Ascending aorta (tissue), 2 donors: ENCODE measurements at regions not wholly inside any gene's neighbourhood (a gene's known extent, or its start where the extent isn't known, plus 50 kb on each side); places are given as distances from the start of the nearest gene placed in this dataset.
A peak's percentile ranks its signal among the peaks of the same experiment; 100 is the strongest.

Experiments used
- DNase-seq, 2 donors: peaks; one replicate each; pipeline ENCODE4 v3.0.0-alpha.2; 2019; ENCODE audit warnings: low spot score in 2 of 2
- H3K27ac ChIP-seq, 2 donors: fragments of 200-600 bp; sonication (generic); one replicate each; pipeline ENCODE4 v1.5.1; 2016 to 2017; ENCODE audit warnings: mild to moderate bottlenecking in 1 of 2
- H3K27me3 ChIP-seq: fragments of 200-600 bp; sonication (generic); one replicate; pipeline ENCODE4 v1.5.1; 2017
- H3K36me3 ChIP-seq, 2 donors: fragments of 200-600 bp; sonication (generic); one replicate each; pipeline ENCODE4 v1.5.1; 2016
- H3K4me1 ChIP-seq, 2 donors: fragments of 200-600 bp; sonication (generic); one replicate each; pipeline ENCODE4 v1.5.1; 2016 to 2017; ENCODE audit warnings: mild to moderate bottlenecking in 1 of 2
- H3K4me3 ChIP-seq, 2 donors: fragments of 200-600 bp; sonication (generic); one replicate each; pipeline ENCODE4 v1.5.1; 2016 to 2017; ENCODE audit warnings: mild to moderate bottlenecking in 1 of 2
- H3K9me3 ChIP-seq, 2 donors: fragments of 200-600 bp; sonication (generic); one replicate each; pipeline ENCODE4 v1.5.1; 2016
- intact Hi-C: fragments of 100-400 bp; cut with DNase I; formaldehyde crosslinking; loops from one replicate; pipeline ENCODE4 v1.15.1; 2023
- TF ChIP-seq, protein P1 (sequence below), 3 experiments: fragments of 200-600 bp in 2 of 3; fragments of 450-650 bp in 1 of 3; sonication (generic) in 2 of 3; IDR thresholded peaks; one replicate each; pipeline ENCODE4 v1.5.1; 2016 to 2019; ENCODE audit warnings: antibody characterized with exemption in 3 of 3, mild to moderate bottlenecking in 1 of 3, moderate library complexity in 1 of 3

DNA sequence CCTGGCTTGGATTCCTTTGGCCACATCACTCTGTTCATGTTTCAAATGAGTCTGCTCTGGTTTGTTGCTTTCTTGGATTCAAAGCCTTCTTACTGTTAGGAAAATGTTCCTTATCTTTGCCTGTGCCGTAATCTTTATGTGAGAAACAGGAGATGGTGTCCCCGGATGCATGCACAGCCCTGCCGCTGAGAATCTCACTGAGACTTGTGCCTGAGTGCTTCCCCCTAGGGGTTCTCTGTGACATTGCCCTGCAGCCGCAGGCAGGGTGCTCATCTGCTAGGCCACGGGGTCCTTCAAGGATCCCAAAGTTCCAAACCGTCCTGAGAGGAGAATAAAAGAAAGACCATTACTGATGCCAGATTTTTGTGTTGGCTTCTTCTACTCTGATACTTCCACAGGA, 81.4 kb upstream of the ANKRD55 start:
- intact Hi-C loops: no loop called here
- TF ChIP-seq, protein P1, sequence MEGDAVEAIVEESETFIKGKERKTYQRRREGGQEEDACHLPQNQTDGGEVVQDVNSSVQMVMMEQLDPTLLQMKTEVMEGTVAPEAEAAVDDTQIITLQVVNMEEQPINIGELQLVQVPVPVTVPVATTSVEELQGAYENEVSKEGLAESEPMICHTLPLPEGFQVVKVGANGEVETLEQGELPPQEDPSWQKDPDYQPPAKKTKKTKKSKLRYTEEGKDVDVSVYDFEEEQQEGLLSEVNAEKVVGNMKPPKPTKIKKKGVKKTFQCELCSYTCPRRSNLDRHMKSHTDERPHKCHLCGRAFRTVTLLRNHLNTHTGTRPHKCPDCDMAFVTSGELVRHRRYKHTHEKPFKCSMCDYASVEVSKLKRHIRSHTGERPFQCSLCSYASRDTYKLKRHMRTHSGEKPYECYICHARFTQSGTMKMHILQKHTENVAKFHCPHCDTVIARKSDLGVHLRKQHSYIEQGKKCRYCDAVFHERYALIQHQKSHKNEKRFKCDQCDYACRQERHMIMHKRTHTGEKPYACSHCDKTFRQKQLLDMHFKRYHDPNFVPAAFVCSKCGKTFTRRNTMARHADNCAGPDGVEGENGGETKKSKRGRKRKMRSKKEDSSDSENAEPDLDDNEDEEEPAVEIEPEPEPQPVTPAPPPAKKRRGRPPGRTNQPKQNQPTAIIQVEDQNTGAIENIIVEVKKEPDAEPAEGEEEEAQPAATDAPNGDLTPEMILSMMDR (IDR thresholded peaks at IDR 0.05): peak in 1 of 3 experiments; percentile 10
- DNase-seq: no peak
- Histone ChIP-seq H3K4me1 (peaks cover 0 to 4% of the 10 kb centered on the region in 2 donors), H3K4me3 (no peak overlapping the region), H3K9me3 (no peaks in the 10 kb centered on the region), H3K27ac (no peak overlapping the region), H3K27me3 (no peaks in the 10 kb centered on the region), H3K36me3 (no peaks in the 10 kb centered on the region)

DNA sequence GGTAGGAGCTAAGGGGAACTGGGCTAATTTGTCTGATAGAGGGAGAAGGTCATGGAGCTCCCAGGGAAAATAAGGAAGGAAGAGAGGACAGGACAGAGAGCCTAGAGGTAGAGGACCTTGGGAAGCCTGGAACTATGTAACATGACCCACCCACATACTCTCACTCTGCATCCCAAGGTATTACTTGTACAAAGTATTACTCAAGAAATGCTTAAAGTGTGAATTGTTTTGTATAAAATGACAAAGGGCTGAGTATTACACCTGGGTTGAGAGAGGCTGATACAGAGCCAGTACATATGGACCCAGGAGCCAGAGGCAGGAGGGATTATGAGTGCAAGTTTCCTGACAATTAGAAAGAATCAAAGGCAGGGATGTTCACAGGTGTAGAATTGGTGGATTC, 80.5 kb upstream of the ANKRD55 start:
- Histone ChIP-seq H3K9me3 (no peaks in the 10 kb centered on the region), H3K4me3 (no peak overlapping the region), H3K36me3 (no peaks in the 10 kb centered on the region), H3K27ac (no peak overlapping the region), H3K4me1 (no peaks in the 10 kb centered on the region), H3K27me3 (no peaks in the 10 kb centered on the region)
- no peak for DNase-seq
- TF ChIP-seq, protein P1 (IDR thresholded peaks at IDR 0.05): no peak
- intact Hi-C loops: no loop called here

DNA sequence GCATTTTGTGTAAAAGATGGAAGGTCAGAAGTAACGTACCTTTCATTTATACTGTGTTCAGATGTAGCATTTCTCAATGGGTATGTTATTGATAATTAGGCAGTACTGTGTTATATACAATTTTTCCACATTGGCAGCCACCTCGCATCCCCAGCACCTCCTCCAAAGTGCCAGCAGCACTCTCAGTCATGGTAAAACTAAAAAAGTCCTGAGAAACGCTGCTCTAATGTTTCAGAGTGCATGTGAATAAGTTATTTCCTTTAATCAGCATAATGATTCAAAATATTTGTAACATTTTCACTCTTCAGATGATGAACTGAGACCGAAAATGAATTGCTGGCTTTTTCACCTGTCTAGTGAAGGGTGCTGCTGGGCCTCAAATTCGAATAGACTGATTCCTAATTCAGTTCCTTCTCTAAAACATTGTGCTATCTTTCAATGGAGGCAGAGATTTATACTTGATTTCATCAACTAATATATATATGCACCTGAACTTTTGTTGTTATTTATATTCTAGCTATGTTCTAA, 79.9 kb upstream of the ANKRD55 start:
- Histone ChIP-seq H3K36me3 (no peaks in the 10 kb centered on the region), H3K27me3 (no peaks in the 10 kb centered on the region), H3K4me3 (no peak overlapping the region), H3K27ac (no peak overlapping the region), H3K9me3 (no peaks in the 10 kb centered on the region), H3K4me1 (no peaks in the 10 kb centered on the region)
- no peak for DNase-seq
- TF ChIP-seq, protein P1 (IDR thresholded peaks at IDR 0.05): no peak
- intact Hi-C loops: no loop called here

DNA sequence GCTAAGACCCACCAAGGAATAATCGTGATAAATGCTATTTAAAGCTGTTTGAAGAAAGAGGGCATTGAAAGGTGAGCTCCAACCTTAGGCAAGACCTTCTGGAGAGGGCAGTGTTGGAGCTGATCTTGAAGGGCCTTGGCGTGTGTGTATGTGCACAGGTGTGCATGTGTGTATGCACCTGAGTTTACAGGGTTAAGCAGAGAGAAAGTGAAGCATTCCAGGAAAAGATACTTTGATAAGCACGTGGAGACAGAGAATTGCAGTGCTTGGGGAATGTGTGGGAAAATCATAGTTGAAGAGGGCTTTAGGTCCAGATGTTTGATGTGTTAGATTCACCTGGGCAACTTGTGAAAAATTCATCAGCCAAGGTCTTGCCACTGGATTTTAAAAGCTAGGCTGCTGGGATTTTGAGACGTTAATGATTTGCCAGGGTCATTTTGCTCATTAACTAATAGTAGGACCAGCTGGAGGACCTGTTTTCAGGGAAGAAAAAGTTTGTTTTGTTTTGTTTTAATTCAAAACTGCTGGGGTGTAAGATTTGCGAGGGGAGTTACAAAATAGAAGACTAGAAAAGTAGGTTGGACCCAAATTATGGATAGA, 78.3 kb upstream of the ANKRD55 start:
- TF ChIP-seq, protein P1 (IDR thresholded peaks at IDR 0.05): no peak
- H3K9me3 ChIP-seq: no peaks in the 10 kb centered on the region
- no peak overlapping the region for H3K4me3 ChIP-seq
- H3K27me3 ChIP-seq: no peaks in the 10 kb centered on the region
- intact Hi-C loops: no loop called here
- H3K36me3 ChIP-seq: no peaks in the 10 kb centered on the region
- no peak overlapping the region for H3K27ac ChIP-seq
- no peak for DNase-seq
- H3K4me1 ChIP-seq: no peaks in the 10 kb centered on the region

DNA sequence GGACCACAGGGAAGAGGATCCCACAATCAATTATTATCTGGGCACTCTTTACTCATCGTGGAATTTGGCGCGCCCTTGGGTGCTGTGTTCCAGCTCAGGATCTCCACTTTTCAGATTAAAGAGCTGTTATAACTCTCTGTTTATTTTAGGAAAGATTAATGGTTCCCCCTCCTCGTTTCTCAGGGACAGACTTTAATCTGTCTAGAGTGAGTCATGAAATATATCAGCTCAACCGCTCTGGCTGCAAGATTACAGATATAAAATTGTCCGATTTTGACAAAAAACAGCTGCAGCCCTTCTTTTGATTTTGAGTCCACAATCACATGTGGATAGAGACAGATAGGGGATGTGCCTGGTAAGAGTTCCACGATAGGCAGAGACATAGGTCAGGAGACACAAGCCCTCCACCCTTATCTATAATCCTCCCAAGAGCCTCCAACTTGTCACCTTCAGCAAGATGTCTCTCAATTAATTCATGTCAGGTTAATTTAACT, 77.6 kb upstream of the ANKRD55 start:
- no peak overlapping the region for H3K27ac ChIP-seq
- H3K36me3 ChIP-seq: no peaks in the 10 kb centered on the region
- H3K27me3 ChIP-seq: no peaks in the 10 kb centered on the region
- intact Hi-C loops: no loop called here
- DNase-seq: no peak
- H3K4me3 ChIP-seq: no peak overlapping the region
- TF ChIP-seq, protein P1 (IDR thresholded peaks at IDR 0.05): no peak
- no peaks in the 10 kb centered on the region for H3K9me3 ChIP-seq
- H3K4me1 ChIP-seq: no peaks in the 10 kb centered on the region
